Sigmoid colon (tissue), 6 donors: ENCODE measurements at regions not wholly inside any gene's neighbourhood (a gene's known extent, or its start where the extent isn't known, plus 50 kb on each side); places are given as distances from the start of the nearest gene placed in this dataset.
"Not testable (repeated sequence)": the region's sequence is repeated elsewhere in the genome, so short reads cannot be mapped to it uniquely, and the experiment has no call there.

Source experiments
- DNase-seq: peaks from one replicate; pipeline ENCODE4 v3.0.0-alpha.2; 2019
- H3K27ac ChIP-seq, 4 donors: fragments of 200-600 bp; sonication (generic); one replicate each; pipeline ENCODE4 v1.5.1; 2016 to 2019; ENCODE audit warnings: mild to moderate bottlenecking in 1 of 4
- H3K27me3 ChIP-seq, 3 donors: fragments of 200-600 bp; sonication (generic); one replicate each; pipeline ENCODE4 v1.5.1; 2019; ENCODE audit warnings: mild to moderate bottlenecking in 1 of 3
- H3K36me3 ChIP-seq, 4 donors: fragments of 200-600 bp; sonication (generic); one replicate each; pipeline ENCODE4 v1.5.1; 2016 to 2019
- H3K4me1 ChIP-seq, 4 donors: fragments of 200-600 bp; sonication (generic); one replicate each; pipeline ENCODE4 v1.5.1; 2017 to 2019
- H3K4me3 ChIP-seq, 4 donors: fragments of 200-600 bp; sonication (generic); one replicate each; pipeline ENCODE4 v1.5.1; 2017 to 2019; ENCODE audit warnings: mild to moderate bottlenecking in 2 of 4, moderate library complexity in 1 of 4
- H3K9me3 ChIP-seq, 4 donors: fragments of 200-600 bp in 3 of 4; sonication (generic) in 3 of 4; one replicate each; pipeline versions ENCODE4 v1.5.1 to v1.6.1; 2013 to 2019
- EP300 ChIP-seq, 4 donors: sonication (generic); formaldehyde crosslinking; IDR thresholded peaks; one replicate each; pipeline ENCODE4 v1.6.1; 2017; ENCODE audit warnings: antibody characterized with exemption in 4 of 4
- POLR2A ChIP-seq, 2 donors: fragments of 450-650 bp; IDR thresholded peaks; one replicate each; pipeline ENCODE4 v1.6.1; 2016; ENCODE audit warnings: antibody characterized with exemption in 2 of 2, mild to moderate bottlenecking in 2 of 2, moderate library complexity in 2 of 2
- POLR2AphosphoS5 ChIP-seq, 4 donors: sonication (generic); formaldehyde crosslinking; IDR thresholded peaks; one replicate each; pipeline ENCODE4 v1.6.1; 2017; ENCODE audit warnings: antibody characterized with exemption in 4 of 4
- WGBS, 2 donors: extraction: QIAGEN DNeasy Blood & Tissue Kit; methylation state at CpG; one replicate each; pipeline ENCODE4 v1.1.7; 2013; 5-methylcytosine and 5-hydroxymethylcytosine counted together
- intact Hi-C: fragments of 100-400 bp; cut with DNase I; formaldehyde crosslinking; loops from one replicate; pipeline ENCODE4 v1.15.1; 2023
- TF ChIP-seq, protein P1 (sequence below), 4 experiments: fragments of 450-650 bp in 3 of 4; fragments of 200-600 bp in 1 of 4; IDR thresholded peaks; one replicate each; pipeline ENCODE4 v1.5.1; 2016 to 2019; ENCODE audit warnings: antibody characterized with exemption in 4 of 4, mild to moderate bottlenecking in 3 of 4, moderate library complexity in 2 of 4
- donor health status: healthy with polysubstance abuse.
- donor health status: healthy.

GRCh38 chr5:82448374-82448773 is 170.2 kb upstream of the RPS23 start:
- Histone ChIP-seq H3K27me3 (no peaks in the 10 kb centered on the region), H3K4me1 (no peaks in the 10 kb centered on the region), H3K27ac (no peak overlapping the region), H3K4me3 (no peak overlapping the region), H3K36me3 (no peaks in the 10 kb centered on the region), H3K9me3 (no peaks in the 10 kb centered on the region)
- DNase-seq: no peak
- TF ChIP-seq EP300 (IDR thresholded peaks at IDR 0.05): no peak
- TF ChIP-seq, protein P1, sequence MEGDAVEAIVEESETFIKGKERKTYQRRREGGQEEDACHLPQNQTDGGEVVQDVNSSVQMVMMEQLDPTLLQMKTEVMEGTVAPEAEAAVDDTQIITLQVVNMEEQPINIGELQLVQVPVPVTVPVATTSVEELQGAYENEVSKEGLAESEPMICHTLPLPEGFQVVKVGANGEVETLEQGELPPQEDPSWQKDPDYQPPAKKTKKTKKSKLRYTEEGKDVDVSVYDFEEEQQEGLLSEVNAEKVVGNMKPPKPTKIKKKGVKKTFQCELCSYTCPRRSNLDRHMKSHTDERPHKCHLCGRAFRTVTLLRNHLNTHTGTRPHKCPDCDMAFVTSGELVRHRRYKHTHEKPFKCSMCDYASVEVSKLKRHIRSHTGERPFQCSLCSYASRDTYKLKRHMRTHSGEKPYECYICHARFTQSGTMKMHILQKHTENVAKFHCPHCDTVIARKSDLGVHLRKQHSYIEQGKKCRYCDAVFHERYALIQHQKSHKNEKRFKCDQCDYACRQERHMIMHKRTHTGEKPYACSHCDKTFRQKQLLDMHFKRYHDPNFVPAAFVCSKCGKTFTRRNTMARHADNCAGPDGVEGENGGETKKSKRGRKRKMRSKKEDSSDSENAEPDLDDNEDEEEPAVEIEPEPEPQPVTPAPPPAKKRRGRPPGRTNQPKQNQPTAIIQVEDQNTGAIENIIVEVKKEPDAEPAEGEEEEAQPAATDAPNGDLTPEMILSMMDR (IDR thresholded peaks at IDR 0.05): no peak
- TF ChIP-seq POLR2A (IDR thresholded peaks at IDR 0.05): no peak
- no peak for TF ChIP-seq POLR2AphosphoS5 (IDR thresholded peaks at IDR 0.05)
- 36 to 63% methylated on average over 2 of the region's 2 CpGs for WGBS, 2 donors
- intact Hi-C loops: no loop called here

DNA sequence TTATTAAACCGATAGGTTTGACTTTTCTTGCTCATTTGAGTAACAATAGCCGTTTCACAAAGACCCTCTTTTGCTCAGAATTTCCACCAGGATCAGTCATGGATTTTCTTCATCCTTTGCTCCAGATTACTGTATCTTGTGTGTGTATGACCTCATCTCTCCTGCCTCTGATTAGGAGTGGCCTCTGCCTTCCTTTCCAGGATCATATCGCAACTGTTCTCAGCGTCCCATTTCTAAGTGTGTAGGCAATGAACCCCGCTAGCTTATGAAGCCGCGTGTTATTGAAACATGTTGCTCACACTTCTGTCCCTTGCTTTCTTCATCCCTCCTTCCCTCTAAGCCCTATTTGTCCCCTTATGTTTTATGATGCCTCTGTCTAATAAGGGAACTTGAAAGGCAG is 169.8 kb upstream of the RPS23 start:
- no peak overlapping the region for H3K27ac ChIP-seq
- no peaks in the 10 kb centered on the region for H3K27me3 ChIP-seq
- no peak for DNase-seq
- H3K4me3 ChIP-seq: no peak overlapping the region
- H3K4me1 ChIP-seq: no peaks in the 10 kb centered on the region
- intact Hi-C loops: no loop called here
- no peaks in the 10 kb centered on the region for H3K9me3 ChIP-seq
- H3K36me3 ChIP-seq: no peaks in the 10 kb centered on the region
- WGBS, 2 donors: 93 to 96% methylated on average over 7 of the region's 7 CpGs
- no peak for TF ChIP-seq POLR2AphosphoS5 (IDR thresholded peaks at IDR 0.05)

DNA sequence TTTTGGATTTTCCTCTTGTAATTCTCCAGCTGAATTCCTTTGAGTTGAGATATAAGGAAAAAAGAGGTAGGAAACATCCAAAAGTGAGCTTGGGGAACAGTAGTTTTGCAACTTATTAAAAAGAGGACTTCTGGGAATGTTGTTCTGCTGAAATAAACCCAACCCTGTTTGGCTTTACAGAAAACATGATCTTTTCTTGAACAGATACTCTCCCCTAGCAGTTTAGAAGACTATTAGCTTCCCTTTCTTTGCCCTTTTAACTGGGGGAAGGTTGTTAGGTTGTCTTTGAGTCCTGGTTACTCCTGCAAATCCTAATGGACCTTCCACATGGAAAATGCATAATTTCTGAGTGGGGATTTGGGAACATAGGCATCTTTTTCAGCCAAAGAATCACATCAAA is 168.7 kb upstream of the RPS23 start:
- no peak for DNase-seq
- Histone ChIP-seq H3K4me1 (no peaks in the 10 kb centered on the region), H3K27me3 (no peaks in the 10 kb centered on the region), H3K9me3 (no peaks in the 10 kb centered on the region), H3K4me3 (no peak overlapping the region), H3K36me3 (no peaks in the 10 kb centered on the region), H3K27ac (no peak overlapping the region)
- TF ChIP-seq POLR2A (IDR thresholded peaks at IDR 0.05) (no peak), POLR2AphosphoS5 (IDR thresholded peaks at IDR 0.05) (no peak), EP300 (IDR thresholded peaks at IDR 0.05) (no peak)
- TF ChIP-seq, protein P1 (IDR thresholded peaks at IDR 0.05): no peak
- intact Hi-C loops: no loop called here

DNA sequence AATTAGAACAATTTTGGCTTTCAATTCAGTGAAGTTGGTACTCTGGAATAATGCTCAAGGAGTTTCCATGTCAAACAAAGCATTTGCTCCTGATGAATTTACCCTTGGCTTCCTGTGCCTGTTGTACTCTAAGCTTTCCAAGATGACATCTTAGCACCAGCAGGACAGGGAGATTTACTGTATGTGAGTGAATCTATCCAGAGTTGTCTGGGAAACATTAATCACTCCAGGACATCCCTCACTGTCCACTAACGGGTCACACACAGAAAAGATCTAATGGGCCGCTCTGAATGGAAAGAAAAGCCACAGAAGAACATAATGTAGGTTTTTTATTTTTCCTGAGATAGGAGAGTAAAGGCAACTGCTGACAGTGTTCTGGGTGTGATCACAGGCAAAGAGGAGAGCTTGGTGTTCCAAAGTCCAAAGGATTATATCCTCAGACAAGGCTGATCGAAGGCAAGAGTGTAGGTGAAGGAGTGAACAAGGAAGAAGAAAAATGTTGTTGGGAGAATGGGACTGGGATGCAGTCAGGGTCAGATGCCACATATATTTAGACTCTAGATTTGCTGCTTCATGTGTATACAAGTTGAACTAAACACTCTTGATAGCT is 167.7 kb upstream of the RPS23 start:
- Histone ChIP-seq H3K4me1 (no peaks in the 10 kb centered on the region), H3K27me3 (no peaks in the 10 kb centered on the region), H3K36me3 (no peaks in the 10 kb centered on the region), H3K9me3 (no peaks in the 10 kb centered on the region), H3K4me3 (no peak overlapping the region), H3K27ac (no peak overlapping the region)
- no peak for DNase-seq
- TF ChIP-seq, protein P1 (IDR thresholded peaks at IDR 0.05): no peak
- TF ChIP-seq POLR2AphosphoS5 (IDR thresholded peaks at IDR 0.05) (no peak), EP300 (IDR thresholded peaks at IDR 0.05) (no peak), POLR2A (IDR thresholded peaks at IDR 0.05) (no peak)
- 38 to 65% methylated on average over 3 of the region's 3 CpGs for WGBS, 2 donors
- intact Hi-C loops: no loop called here

DNA sequence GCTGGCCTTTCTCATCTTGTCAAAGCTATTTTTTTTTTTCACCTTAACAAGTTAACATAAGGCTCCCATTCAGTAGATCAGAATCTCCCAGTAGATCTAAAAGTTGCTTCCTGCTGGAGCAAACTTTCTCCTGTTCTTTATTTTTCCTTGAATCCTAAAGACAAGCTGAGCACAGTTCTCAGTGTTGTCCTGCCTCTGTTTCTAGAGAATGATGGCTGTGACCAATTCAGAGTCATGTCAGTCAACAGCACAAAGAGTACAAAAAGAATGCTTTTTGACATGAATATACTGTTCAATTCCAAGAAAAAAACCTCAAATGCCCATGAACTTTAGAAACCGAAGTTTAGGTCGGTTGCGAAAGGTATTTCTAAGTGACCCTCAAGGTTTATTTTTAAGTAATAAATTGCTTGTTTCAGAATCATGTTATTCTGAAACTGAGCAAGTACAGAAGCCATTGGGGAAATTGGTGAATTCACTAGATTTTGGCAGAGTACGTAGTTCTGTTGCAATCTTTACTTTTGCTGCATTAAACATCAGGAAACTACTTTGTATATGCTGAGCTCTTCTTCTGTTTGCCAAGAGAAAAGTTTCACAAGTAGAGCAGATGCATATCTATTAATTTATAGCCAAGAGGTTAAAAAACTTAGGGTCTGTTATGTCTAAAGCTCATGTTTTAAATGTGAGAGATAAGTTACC is 161.7 kb upstream of the RPS23 start:
- H3K36me3 ChIP-seq: no peaks in the 10 kb centered on the region
- TF ChIP-seq POLR2A (IDR thresholded peaks at IDR 0.05): no peak
- no peak for TF ChIP-seq EP300 (IDR thresholded peaks at IDR 0.05)
- TF ChIP-seq POLR2AphosphoS5 (IDR thresholded peaks at IDR 0.05): no peak
- TF ChIP-seq, protein P1 (IDR thresholded peaks at IDR 0.05): no peak
- peaks cover 0 to 2% (median 0%) of the 10 kb centered on the region in 4 donors for H3K9me3 ChIP-seq
- no peaks in the 10 kb centered on the region for H3K4me1 ChIP-seq
- H3K27ac ChIP-seq: no peak overlapping the region
- DNase-seq: no peak
- H3K27me3 ChIP-seq: no peaks in the 10 kb centered on the region
- intact Hi-C loops: no loop called here
- H3K4me3 ChIP-seq: no peak overlapping the region
- 77% methylated on average over 4 of the region's 4 CpGs for WGBS, 2 donors

GRCh38 chr5:82437565-82437964 is 159.4 kb upstream of the RPS23 start:
- H3K9me3 ChIP-seq, H3K27me3 ChIP-seq, H3K36me3 ChIP-seq, H3K27ac ChIP-seq, H3K4me3 ChIP-seq, H3K4me1 ChIP-seq, DNase-seq, intact Hi-C loops: not testable (repeated sequence)
- 80 to 85% methylated on average over 4 of the region's 4 CpGs for whole genome bisulfite sequencing, 2 donors
